T-helper 2 cell treated with Interferon-gamma antibody and Interleukin-4, amounts not matched to agents 100 ng/mL and 5 ng/mL, for 36 hours (primary cell): ENCODE measurements at regions not wholly inside any gene's neighbourhood (a gene's known extent, or its start where the extent isn't known, plus 50 kb on each side); places are given as distances from the start of the nearest gene placed in this dataset.
"Not testable (repeated sequence)": the region's sequence is repeated elsewhere in the genome, so short reads cannot be mapped to it uniquely, and the experiment has no call there.

Experiments
- intact Hi-C: fragments of 100-400 bp; cut with micrococcal nuclease; formaldehyde crosslinking; loops from one replicate; pipeline ENCODE4 v1.15.1; 2023

- intact Hi-C loops, result no loop called here
Observed at GRCh38 chr2:16763493-16763899, 97.9 kb upstream of the CYRIA start.

DNA sequence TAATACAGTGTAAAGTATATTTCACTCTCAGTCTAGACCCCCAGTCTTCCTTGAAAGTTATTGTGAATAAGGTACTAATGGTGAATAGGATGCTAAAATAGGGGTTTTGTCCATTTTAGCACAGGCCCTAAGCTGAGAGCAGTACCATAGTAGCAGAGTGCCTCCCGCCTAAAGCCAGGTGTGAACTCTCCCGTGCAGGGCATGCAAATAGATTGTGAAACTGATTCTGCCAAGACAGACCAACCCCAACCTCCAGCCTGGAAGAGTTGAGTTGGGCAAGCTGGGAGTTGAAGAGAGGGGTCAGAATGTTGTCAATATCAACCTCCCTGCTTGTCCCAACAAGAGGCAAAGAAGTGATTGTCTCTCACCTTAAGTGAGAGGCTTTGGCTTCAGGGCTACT lies 97.4 kb upstream of the CYRIA start:
- intact Hi-C loops, result no loop called here

GRCh38 chr2:16760426-16760825 lies 94.8 kb upstream of the CYRIA start:
- intact Hi-C loops, result no loop called here

GRCh38 chr2:16756831-16757644 lies 91.4 kb upstream of the CYRIA start:
- intact Hi-C loops, result loop anchor here (1.0 kb wide), 4 partner anchors 144 to 232 kb away; no protein-coding TSS in a partner anchor

DNA sequence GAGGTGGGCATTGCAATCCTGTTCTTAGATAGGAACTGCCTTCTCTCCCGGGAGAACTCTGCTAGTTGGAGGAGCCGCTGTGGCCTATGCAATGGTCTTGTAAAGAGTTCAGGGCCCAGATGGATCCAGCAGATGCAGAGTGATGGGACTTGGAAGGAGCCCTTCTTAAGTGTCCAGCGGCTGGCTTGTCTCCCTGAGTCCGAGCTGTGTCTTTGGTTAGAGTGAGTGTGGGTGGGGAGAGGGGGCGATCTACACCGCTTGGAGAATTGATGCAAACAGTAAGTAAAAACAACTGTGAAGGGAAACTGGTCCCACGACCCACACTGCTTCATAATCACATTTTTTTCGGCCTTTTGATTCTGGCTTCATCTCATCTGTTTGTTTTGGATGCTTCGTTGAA lies 89.8 kb upstream of the CYRIA start:
- intact Hi-C loops, result no loop called here

DNA sequence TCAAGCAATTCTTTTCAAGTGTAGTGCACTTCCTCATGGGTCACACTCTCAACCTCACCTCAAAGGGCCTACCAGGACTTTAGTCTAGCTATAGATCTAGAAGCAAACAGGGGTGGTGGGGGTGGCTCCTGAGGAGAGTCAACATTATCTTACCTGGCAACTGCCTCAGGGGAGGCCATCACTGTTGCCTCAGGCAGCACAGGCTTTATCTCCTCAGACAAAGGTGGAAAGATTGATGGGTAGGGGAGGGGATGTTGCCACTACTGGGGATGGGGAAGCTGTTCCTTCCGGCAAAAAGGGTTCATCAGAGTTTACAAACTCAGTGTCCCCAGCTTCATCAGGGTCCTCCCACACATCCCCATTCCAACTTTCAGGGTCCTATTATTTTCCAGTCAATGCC lies 87.4 kb upstream of the CYRIA start:
- intact Hi-C loops, result not testable (repeated sequence)

DNA sequence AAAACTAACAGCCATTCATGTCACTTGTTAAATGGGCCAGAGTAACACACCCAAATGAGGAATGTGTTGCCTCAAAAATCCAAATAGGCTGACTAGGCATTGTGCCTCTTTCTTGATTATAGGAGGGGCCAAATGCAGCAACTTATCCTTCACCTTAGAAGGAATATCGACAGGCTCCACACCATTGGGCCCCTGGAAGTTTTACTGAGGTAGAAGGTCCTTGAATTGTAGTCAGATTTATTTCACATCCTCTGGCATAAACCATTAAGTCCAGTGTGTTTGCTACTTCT lies 85.2 kb upstream of the CYRIA start:
- intact Hi-C loops, result not testable (repeated sequence)

GRCh38 chr2:16750175-16750924 lies 84.7 kb upstream of the CYRIA start:
- intact Hi-C loops, result no loop called here

DNA sequence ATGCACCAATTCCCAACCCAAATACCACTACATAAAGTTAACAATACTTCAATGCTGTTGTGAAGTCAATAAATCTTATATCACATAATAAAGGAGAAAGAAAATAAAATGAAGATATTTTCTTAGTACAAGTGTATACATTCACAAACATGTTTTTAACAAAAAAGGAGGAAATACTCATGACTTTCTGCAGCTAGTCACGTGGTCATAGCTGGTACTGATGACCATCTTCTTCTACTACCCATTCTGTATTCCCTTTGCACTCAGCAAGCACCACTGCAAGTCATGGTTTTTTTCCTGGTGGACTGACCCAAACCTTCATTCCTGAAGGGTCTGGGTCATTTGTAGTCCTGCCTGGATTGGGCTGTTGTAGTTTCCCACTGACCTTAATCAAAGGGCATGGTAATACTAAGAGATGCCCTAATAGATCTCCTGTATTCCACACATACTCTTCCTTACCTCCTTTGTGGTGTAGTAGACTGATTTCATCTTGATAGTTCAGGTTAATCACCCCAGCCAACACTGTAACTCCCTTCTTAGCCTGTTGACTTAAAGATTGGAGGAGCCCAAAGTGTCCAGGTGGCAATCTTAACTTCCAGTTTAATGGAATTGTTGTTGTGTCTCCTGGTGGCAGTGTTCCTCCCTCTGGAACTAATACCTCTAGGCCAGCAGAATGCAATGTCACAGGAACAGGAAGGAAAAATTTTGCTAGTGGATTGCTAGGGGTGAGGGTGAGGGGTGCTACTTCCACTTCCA lies 83.1 kb upstream of the CYRIA start:
- intact Hi-C loops, result not testable (repeated sequence)

DNA sequence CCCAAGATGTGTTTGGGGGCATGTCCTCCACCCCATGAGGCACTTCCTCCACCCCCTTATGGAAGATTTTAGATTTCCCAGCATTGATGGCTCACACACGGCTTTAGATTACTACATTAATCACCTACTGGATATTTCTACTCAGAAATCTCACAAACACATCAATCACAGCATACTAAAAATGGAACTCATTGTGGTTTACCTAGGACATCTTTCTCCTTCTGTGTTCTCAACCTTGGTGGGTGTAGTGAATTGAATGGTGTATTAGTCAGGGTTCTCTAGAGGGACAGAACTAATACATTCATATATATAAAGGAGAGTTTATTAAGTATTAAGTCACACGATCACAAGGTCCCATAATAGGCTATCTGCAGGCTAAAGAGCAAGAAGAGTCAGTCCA lies 82.1 kb upstream of the CYRIA start:
- intact Hi-C loops, result no loop called here

- intact Hi-C loops, result no loop called here
Observed at GRCh38 chr2:16747257-16747656, 81.6 kb upstream of the CYRIA start.

DNA sequence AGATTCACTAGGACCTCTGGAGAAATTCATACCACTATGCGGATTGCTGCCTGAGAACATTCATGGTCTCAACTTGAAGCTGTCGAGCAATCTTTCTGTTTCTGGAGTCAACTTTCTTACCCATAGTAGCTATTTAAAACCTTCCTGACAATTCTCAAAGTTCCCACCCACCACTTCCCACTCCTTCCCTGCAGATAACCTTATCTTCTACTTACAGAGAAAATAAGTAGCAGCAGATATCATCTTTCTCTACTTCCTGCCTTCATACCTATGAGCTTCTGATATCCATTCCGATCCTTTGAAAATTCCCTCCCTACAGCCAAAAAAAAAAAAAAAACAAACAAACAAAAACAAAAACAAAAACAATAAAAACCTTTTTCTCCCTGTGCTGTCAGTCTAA lies 81.2 kb upstream of the CYRIA start:
- intact Hi-C loops, result no loop called here

DNA sequence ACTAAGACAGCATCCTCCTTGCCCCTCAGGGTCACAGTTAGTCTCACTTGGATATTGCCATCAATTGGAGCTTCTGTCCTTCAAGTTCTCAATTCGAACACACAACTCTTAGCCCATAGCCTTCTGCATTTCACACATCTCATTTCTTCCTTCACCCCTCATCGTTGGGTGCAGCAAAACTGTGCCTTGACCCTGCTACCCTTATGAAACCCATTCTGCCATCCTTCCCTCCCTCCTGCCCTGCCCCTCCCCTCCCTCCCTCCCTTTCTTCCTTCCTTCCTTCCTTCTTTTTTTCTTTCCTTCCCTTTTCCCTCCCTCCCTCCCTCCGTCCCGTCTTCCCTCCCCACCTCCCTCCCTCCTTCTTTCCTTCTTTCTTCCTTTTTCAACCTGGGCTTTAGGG lies 80.7 kb upstream of the CYRIA start:
- intact Hi-C loops, result no loop called here

- intact Hi-C loops, result no loop called here
Observed at GRCh38 chr2:16745466-16745865, 79.8 kb upstream of the CYRIA start.

- intact Hi-C loops, result no loop called here
Observed at GRCh38 chr2:16744521-16744920, 78.9 kb upstream of the CYRIA start.

GRCh38 chr2:16742026-16742425 lies 76.4 kb upstream of the CYRIA start:
- intact Hi-C loops, result no loop called here

- intact Hi-C loops, result no loop called here
Observed at GRCh38 chr2:16741498-16741897, 75.9 kb upstream of the CYRIA start.

- intact Hi-C loops, result no loop called here
Observed at GRCh38 chr2:16739778-16740581, 74.3 kb upstream of the CYRIA start.

DNA sequence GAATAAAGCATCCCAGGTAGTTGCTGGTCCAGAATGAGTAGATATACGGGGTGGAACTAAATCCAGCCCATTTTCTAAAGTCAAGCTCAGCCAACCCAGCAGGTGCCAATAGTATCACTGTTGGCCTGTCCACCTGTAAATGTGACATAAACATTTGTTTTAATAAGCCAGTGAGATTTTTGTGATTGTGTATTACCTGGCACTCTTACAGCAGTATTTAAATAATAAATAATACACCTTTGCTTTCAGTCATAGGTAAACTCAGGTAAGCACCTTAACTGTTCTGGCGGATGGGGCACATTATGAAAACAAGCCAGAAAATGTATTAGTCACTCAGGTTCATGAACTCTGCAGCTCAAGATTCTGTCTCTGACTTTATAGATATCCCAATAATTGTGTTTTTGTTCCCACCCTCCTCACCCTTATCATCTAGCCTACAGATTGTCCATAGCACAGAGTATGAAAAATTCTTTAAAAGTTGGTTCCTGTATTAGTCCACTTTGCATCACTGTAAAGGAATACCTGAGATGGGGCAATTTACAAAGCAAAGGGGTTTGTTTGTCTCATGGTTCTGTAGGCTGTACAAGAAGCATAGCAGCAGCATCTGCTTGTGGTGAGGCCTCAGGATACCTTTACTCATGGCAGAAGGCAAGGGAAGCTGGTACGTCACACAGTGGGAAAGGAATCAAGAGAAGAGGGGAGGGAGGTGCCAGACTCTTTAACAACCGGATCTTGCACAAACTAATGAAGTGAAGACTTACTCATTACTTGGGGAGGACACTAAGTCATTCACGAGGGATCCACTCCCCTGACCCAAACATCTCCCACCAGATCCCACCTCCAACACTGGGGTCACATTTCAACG lies 73.0 kb upstream of the CYRIA start:
- intact Hi-C loops, result no loop called here

GRCh38 chr2:16737812-16738211 lies 72.2 kb upstream of the CYRIA start:
- intact Hi-C loops, result no loop called here
